K562 (cell line): ENCODE measurements at regions not wholly inside any gene's neighbourhood (a gene's known extent, or its start where the extent isn't known, plus 50 kb on each side); places are given as distances from the start of the nearest gene placed in this dataset.
A peak's percentile ranks its signal among the peaks of the same experiment; 100 is the strongest.

Experiments used
- ATAC-seq: fragments of 200-7000 bp; cut with Tn5 transposase; 3 replicates; pipeline ENCODE4 v1.9.1; 2020; ENCODE audit warnings: moderate library complexity
- BruUV-seq: library from RNA; stranded (reverse); fragments of 400-500 nt; replicated peaks from 2 replicates; lab custom pipeline; 2021; lab: Mats Ljungman, UMichigan
- CTCF ChIA-PET: fragments of 300-600 bp; formaldehyde crosslinking; extraction: SDS; loops from one replicate; lab custom pipeline; 2021; ENCODE audit warnings: low intra/inter-chr PET ratio; lab: Yijun Ruan, JAX
- POLR2A ChIA-PET: fragments of 300-600, 350-650 bp; sonication (Branson Sonifier 250); formaldehyde crosslinking; extraction: SDS; loops from one replicate; lab custom pipeline; 2021; ENCODE audit warnings: antibody characterized with exemption, inconsistent platforms; lab: Yijun Ruan, JAX
- DNase-seq, 4 experiments: peaks; one replicate each; pipeline versions ENCODE4 v3.0.0 to v3.0.0-alpha.2; 2011 to 2018; ENCODE audit warnings: low spot score in 3 of 4, mixed read lengths in 3 of 4; ENCODE audit errors: extremely low read depth in 1 of 4
- FAIRE-seq: peaks from 2 replicates; lab custom pipeline; 2011; peaks lifted over from hg19 to GRCh38; lab: Jason Lieb, UNC
- H2AFZ ChIP-seq: 2 replicates; pipeline ENCODE4 v1.6.0; 2011; ENCODE audit warnings: low read depth, low read length, control low read depth, inconsistent platforms
- H3K27ac ChIP-seq: fragments of 200-600 bp; 3 replicates; pipeline ENCODE4 v1.8.0; 2011; ENCODE audit warnings: low read depth, mild to moderate bottlenecking, control low read depth, inconsistent platforms, low read length, moderate library complexity, mixed read lengths; ENCODE audit errors: extremely low read depth
- H3K27me3 ChIP-seq, 2 experiments: fragments of 300-600 bp in 1 of 2; 2 replicates in 1 of 2; 3 replicates in 1 of 2; pipeline versions ENCODE4 v1.6.0 to v1.8.0; 2011; ENCODE audit warnings: inconsistent platforms in 2 of 2, low read length in 2 of 2, mild to moderate bottlenecking in 1 of 2, mixed read lengths in 1 of 2, moderate library complexity in 1 of 2; ENCODE audit not compliant: control insufficient read depth in 2 of 2, insufficient read depth in 2 of 2
- H3K36me3 ChIP-seq: fragments of 300-600 bp; 3 replicates; pipeline ENCODE4 v1.8.0; 2011; ENCODE audit warnings: mild to moderate bottlenecking, low read length, inconsistent platforms; ENCODE audit not compliant: control insufficient read depth, insufficient read depth
- H3K4me1 ChIP-seq, 2 experiments: fragments of 200-600 bp in 1 of 2; replicated peaks in 1 of 2; 2 replicates in 1 of 2; 3 replicates in 1 of 2; pipeline versions ENCODE4 v1.5.1 to v1.8.0; 2011; ENCODE audit warnings: inconsistent platforms in 2 of 2, low read length in 2 of 2, mild to moderate bottlenecking in 1 of 2, mixed read lengths in 1 of 2, moderate library complexity in 1 of 2; ENCODE audit not compliant: control insufficient read depth in 2 of 2, insufficient read depth in 2 of 2
- H3K4me2 ChIP-seq: 2 replicates; pipeline ENCODE4 v1.6.1; 2011; ENCODE audit warnings: low read length, control low read depth, inconsistent platforms, mixed read lengths; ENCODE audit not compliant: insufficient read depth
- H3K4me3 ChIP-seq: fragments of 200-600 bp; sonication (generic), shearing (Covaris generic); 2 replicates; pipeline ENCODE4 v1.5.1; 2016; ENCODE audit warnings: control low read depth, inconsistent platforms
- H3K79me2 ChIP-seq: fragments of 200-600 bp; 3 replicates; pipeline ENCODE4 v1.8.0; 2011; ENCODE audit warnings: low read length, inconsistent platforms; ENCODE audit not compliant: control insufficient read depth, insufficient read depth
- H3K9ac ChIP-seq, 2 experiments: 2 replicates each; pipeline versions ENCODE4 v1.6.0 to v1.6.1; 2011; ENCODE audit warnings: low read depth in 2 of 2, low read length in 2 of 2, control low read depth in 1 of 2, inconsistent platforms in 1 of 2, mild to moderate bottlenecking in 1 of 2, mixed read lengths in 1 of 2; ENCODE audit not compliant: insufficient read depth in 1 of 2
- H3K9me1 ChIP-seq: one replicate; pipeline ENCODE4 v1.6.0; 2011; ENCODE audit warnings: inconsistent platforms, mild to moderate bottlenecking, low read length, moderate library complexity; ENCODE audit not compliant: control insufficient read depth, insufficient read depth
- H3K9me3 ChIP-seq: replicated peaks from 2 replicates; pipeline ENCODE4 v1.5.1; 2011; ENCODE audit warnings: low read depth, low read length, inconsistent platforms; ENCODE audit not compliant: control insufficient read depth, insufficient read depth
- H4K20me1 ChIP-seq: replicated peaks from 2 replicates; pipeline ENCODE4 v1.6.1; 2011; ENCODE audit warnings: low read length, inconsistent platforms, mixed read lengths; ENCODE audit not compliant: control insufficient read depth, insufficient read depth
- MGA ChIP-seq: fragments of 450-650 bp; IDR thresholded peaks from 2 replicates; pipeline ENCODE4 v1.6.1; 2016; ENCODE audit warnings: mild to moderate bottlenecking, moderate library complexity
- RAD21 ChIP-seq, 2 experiments: fragments of 250-450 bp in 1 of 2; fragments of 450-650 bp in 1 of 2; sonication (Bioruptor Pico) in 1 of 2; formaldehyde crosslinking in 1 of 2; IDR thresholded peaks in 1 of 2; conservative IDR thresholded peaks in 1 of 2; 2 replicates each; pipeline versions ENCODE4 v1.4.0 to v1.8.0; 2020 to 2022; ENCODE audit warnings: mild to moderate bottlenecking in 2 of 2, moderate library complexity in 1 of 2
- SREBF1 ChIP-seq: fragments of 150-350 bp; IDR thresholded peaks from 2 replicates; pipeline ENCODE4 v1.6.1; 2014; ENCODE audit warnings: antibody characterized with exemption, low read depth, low read length, borderline replicate concordance
- WGBS: fragments of 100-300 bp; shearing (Covaris generic); methylation state at CpG from one replicate; pipeline ENCODE4 v1.1.6; 2016; ENCODE audit warnings: low coverage, mixed read lengths; ENCODE audit not compliant: insufficient coverage; ENCODE audit errors: missing lambda C conversion rate; 5-methylcytosine and 5-hydroxymethylcytosine counted together
- in situ Hi-C: fragments of 300-500 bp; cut with MboI; formaldehyde crosslinking; loops from 4 replicates; pipeline ENCODE4 v1.15.0; 2018; ENCODE audit warnings: inconsistent platforms, mixed read lengths
- intact Hi-C: fragments of 100-400 bp; cut with micrococcal nuclease; formaldehyde crosslinking; loops from 2 replicates; pipeline ENCODE4 v1.14.2; 2022
- TF ChIP-seq, protein P1 (sequence below): fragments of 450-650 bp; formaldehyde crosslinking; IDR thresholded peaks from 2 replicates; pipeline ENCODE4 v1.4.0; 2022; ENCODE audit warnings: missing genetic modification characterization
- TF ChIP-seq, protein P2 (sequence below), 3 experiments: IDR thresholded peaks in 2 of 3; conservative IDR thresholded peaks in 1 of 3; 2 replicates each; pipeline ENCODE4 v1.5.1; 2011 to 2012; ENCODE audit warnings: low read length in 3 of 3, mild to moderate bottlenecking in 3 of 3, control low read depth in 2 of 3, improper control_type of control experiment in 1 of 3, inconsistent platforms in 1 of 3, low read depth in 1 of 3, mixed read lengths in 1 of 3, moderate library complexity in 1 of 3; ENCODE audit not compliant: insufficient read depth in 2 of 3

DNA sequence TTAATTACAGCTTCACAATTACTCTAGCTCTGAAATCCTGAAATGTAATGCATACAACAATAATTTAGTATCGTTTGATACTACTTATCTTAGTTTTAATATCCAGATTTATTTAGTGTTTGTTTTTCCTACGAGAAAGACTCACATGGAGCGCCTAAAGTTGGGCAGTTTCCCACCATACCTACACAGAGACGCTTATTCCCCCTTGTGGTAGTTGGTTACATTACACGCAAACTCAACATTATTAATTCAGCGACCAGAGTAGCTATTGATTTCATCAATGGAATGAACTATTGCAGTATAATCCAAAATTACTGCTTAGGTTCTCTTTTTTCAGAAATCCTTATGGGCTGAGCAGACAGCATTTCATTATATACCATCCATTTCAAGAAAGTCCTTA lies 164.0 kb upstream of the REG3G start:
- CTCF ChIA-PET, result interaction anchor here (1.1 kb wide), 1 partner anchor 9 kb away, joined by 4 read pairs; no protein-coding TSS in a partner anchor
- H3K36me3 ChIP-seq, result no peaks in the 10 kb centered on the region
- no peaks in the 10 kb centered on the region for H3K27me3 ChIP-seq
- no peaks in the 10 kb centered on the region for H3K79me2 ChIP-seq
- H3K4me2 ChIP-seq, result no peak overlapping the region
- FAIRE-seq, result no peak
- in situ Hi-C loops (no loop called here), intact Hi-C loops (no loop called here)
- no peak for ATAC-seq
- WGBS, result 5% methylated on average over 6 of the region's 6 CpGs
- no peaks in the 10 kb centered on the region for H4K20me1 ChIP-seq
- no peaks in the 10 kb centered on the region for H3K4me1 ChIP-seq
- no peaks in the 10 kb centered on the region for H3K9me3 ChIP-seq
- no peak overlapping the region for H3K27ac ChIP-seq
- peak; percentile 16 to 25 (median 24) for DNase-seq
- H2AFZ ChIP-seq, result no peak overlapping the region
- TF ChIP-seq MGA (no peak), SREBF1 (no peak), RAD21 (CRISPR knock-in tag; conservative IDR thresholded peaks at IDR 0.05 in 1 of 2, IDR thresholded peaks at IDR 0.05 in 1 of 2) (peak in 1 of 2 experiments; percentile 49; a peak in 2 of 4 replicates)
- TF ChIP-seq, protein P1, sequence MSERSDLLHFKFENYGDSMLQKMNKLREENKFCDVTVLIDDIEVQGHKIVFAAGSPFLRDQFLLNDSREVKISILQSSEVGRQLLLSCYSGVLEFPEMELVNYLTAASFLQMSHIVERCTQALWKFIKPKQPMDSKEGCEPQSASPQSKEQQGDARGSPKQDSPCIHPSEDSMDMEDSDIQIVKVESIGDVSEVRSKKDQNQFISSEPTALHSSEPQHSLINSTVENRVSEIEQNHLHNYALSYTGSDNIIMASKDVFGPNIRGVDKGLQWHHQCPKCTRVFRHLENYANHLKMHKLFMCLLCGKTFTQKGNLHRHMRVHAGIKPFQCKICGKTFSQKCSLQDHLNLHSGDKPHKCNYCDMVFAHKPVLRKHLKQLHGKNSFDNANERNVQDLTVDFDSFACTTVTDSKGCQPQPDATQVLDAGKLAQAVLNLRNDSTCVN (CRISPR knock-in tag), result no peak
- TF ChIP-seq, protein P2, sequence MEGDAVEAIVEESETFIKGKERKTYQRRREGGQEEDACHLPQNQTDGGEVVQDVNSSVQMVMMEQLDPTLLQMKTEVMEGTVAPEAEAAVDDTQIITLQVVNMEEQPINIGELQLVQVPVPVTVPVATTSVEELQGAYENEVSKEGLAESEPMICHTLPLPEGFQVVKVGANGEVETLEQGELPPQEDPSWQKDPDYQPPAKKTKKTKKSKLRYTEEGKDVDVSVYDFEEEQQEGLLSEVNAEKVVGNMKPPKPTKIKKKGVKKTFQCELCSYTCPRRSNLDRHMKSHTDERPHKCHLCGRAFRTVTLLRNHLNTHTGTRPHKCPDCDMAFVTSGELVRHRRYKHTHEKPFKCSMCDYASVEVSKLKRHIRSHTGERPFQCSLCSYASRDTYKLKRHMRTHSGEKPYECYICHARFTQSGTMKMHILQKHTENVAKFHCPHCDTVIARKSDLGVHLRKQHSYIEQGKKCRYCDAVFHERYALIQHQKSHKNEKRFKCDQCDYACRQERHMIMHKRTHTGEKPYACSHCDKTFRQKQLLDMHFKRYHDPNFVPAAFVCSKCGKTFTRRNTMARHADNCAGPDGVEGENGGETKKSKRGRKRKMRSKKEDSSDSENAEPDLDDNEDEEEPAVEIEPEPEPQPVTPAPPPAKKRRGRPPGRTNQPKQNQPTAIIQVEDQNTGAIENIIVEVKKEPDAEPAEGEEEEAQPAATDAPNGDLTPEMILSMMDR (IDR thresholded peaks at IDR 0.05 in 2 of 3, conservative IDR thresholded peaks at IDR 0.05 in 1 of 3; ENCODE audit: insufficient read depth in 2 of 3, low read depth in 1 of 3, low read length in 3 of 3), result peak; percentile 35 to 49 (median 45); a peak in 4 of 6 replicates
- POLR2A ChIA-PET, result no interaction called here
- H3K9ac ChIP-seq, result no peak overlapping the region
- BruUV-seq, result no TSS peak
- no peaks in the 10 kb centered on the region for H3K9me1 ChIP-seq
- H3K4me3 ChIP-seq, result no peak overlapping the region
